ENCODE measurements at regions not wholly inside any gene's neighbourhood (a gene's known extent, or its start where the extent isn't known, plus 50 kb on each side); places are given as distances from the start of the nearest gene placed in this dataset.
A peak's percentile ranks its signal among the peaks of the same experiment; 100 is the strongest.
"Not testable (repeated sequence)": the region's sequence is repeated elsewhere in the genome, so short reads cannot be mapped to it uniquely, and the experiment has no call there.

DNA sequence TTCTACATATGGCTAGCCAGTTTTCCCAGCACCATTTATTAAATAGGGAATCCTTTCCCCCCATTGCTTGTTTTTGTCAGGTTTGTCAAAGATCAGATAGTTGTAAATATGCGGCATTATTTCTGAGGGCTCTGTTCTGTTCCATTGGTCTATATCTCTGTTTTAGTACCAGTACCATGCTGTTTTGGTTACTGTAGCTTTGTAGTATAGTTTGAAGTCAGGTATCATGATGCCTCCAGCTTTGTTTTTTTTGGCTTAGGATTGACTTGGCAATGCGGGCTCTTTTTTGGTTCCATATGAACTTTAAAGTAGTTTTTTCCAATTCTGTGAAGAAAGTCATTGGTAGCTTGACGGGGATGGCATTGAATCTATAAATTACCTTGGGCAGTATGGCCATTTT is 60.0 kb upstream of the GPC3 start:
- not testable (repeated sequence) for DNase-seq

DNA sequence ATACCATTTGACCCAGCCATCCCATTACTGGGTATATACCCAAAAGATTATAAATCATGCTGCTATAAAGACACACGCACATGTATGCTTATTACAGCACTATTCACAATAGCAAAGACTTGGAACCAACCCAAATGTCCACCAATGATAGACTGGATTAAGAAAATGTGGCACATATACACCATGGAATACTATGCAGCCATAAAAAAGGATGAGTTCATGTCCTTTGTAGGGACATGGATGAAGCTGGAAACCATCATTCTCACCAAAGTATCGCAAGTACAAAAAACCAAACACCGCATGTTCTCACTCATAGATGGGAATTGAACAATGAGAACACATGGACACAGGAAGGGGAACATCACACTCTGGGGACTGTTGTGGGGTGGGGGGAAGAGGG is 81.7 kb upstream of the GPC3 start:
- DNase-seq, result not testable (repeated sequence)

- DNase-seq, result not testable (repeated sequence)
These were observed 86.5 kb upstream of the GPC3 start for GRCh38 chrX:134071899-134072298.

DNA sequence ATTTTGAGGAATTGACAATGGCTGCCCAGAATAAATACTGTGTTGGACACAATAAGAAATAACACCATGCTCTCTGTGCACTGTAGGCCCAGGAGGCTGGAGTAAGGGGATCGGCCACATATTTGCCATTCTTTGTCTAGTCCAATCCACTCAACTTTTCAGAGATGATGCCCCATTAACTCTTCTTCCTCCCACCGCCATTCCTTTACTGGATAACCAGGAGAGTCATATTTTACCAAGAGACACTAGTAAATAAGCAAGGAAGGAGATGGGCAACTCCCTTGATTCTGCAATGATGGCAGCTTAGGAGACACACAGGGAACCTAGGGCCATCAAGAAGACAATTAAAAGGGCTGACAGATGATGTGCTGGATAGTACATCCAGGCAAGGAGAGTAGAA is 87.9 kb upstream of the GPC3 start:
- DNase-seq, result no peak

GRCh38 chrX:134074151-134074550 is 88.8 kb upstream of the GPC3 start:
- no peak for DNase-seq

GRCh38 chrX:134075894-134076718 is 90.7 kb upstream of the GPC3 start:
- DNase-seq, result no peak

GRCh38 chrX:134095366-134095765 is 110.0 kb upstream of the GPC3 start:
- no peak for DNase-seq

GRCh38 chrX:134101636-134102035 is 116.2 kb upstream of the GPC3 start:
- no peak for DNase-seq

DNA sequence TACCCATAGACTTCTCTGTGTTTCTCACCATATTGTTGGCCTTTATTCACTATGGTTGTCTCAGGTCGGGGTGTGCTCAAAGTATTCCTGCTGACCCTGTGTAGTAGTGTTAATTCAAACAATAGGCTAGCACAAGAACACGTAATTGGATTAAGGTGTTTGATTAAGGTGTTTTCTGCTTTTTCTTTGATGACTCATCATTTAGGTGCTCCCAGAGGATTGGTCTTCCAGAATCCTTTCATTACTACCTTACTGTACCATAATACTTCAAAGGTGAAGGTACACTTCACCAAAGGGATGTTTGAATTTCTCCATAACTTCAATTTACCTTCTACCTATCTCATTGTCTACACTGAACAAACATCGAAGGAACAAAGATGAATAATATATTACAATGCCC is 121.7 kb upstream of the CCDC160 start:
- DNase-seq, result no peak

DNA sequence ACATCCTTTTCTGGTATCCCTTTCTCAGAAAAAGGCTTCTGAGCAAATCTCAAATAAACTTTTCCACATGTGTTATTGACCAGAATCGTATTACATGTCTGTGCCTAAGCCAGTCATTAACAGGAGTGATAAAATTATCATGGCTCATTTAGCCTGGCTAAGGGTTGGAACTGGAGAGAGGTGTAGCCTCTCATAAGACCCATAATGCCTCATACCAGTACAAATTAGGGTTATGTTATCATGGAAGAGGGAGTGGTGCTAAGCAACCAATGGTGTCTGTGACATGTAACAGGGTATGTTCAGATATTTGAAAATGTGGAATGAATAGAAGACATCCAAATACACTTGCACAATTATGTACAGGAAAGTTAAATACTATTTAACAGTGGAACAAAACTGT is 99.6 kb upstream of the CCDC160 start:
- no peak for DNase-seq

DNA sequence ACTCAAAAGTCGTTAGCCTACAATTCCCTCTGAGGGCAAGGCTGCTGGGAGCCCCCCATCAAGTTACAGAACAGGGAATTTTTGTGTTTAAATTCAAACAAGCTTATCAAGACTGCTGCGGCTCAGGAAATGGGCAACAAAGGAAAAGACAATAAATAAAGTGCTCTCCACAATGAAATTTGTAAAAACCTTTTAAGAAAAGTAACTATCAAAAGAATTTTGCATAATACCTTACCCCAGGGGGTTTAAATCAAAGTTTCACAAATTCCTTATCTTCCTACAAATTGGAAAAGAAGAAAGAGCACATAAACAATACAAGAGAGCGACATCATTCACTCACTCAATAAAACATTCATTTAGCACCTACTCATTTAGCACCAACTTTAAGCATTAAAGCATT is 97.9 kb upstream of the CCDC160 start:
- DNase-seq, result no peak

GRCh38 chrX:134144231-134144630 is 92.8 kb upstream of the CCDC160 start:
- DNase-seq, result no peak

GRCh38 chrX:134146493-134146892 is 90.5 kb upstream of the CCDC160 start:
- DNase-seq, result no peak

DNA sequence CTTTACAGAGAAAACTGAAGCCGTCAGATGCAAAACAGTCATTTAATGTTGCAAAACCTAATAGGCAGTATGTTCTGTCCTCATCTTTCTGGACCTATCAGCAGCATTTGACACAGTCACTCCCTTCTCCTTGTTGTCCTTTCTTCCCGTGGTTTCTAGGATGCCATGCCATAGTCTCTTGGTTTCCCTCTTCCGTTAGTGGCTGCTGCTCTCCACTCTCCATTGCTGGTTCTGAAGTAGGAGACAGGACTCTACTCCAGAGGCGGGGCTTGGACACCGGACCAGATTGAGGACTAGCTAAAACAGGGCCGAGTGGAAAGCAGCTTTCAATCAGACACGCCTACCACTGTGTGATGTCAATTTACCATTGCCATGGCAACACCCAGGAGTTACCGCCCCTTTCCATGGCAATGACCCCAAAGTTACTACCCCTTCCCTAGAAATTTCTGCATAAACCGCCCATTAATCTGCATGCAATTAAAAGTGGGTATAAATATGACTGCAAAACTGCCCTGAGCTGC is 88.8 kb upstream of the CCDC160 start:
- DNase-seq, result no peak

- no peak for DNase-seq
These were observed 78.0 kb upstream of the CCDC160 start for GRCh38 chrX:134158821-134159512.

DNA sequence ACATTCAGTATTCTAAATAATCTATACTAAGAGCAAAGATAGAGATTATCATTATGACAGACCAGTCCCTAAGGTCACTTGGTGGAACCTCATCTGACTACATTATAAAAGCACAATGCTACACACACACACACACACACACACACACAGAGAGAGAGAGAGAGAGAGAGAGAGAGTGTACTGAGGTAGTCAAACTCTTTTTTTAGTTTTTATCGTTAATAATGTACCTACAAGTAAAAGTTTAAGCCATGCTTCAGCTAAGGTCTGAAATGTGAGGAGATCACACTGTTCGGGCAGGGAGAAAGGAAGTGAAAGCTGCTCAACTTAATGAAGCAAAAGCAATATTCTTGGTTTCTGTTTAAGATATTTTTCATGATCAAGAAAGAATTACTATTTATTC is 75.8 kb upstream of the CCDC160 start:
- no peak for DNase-seq

DNA sequence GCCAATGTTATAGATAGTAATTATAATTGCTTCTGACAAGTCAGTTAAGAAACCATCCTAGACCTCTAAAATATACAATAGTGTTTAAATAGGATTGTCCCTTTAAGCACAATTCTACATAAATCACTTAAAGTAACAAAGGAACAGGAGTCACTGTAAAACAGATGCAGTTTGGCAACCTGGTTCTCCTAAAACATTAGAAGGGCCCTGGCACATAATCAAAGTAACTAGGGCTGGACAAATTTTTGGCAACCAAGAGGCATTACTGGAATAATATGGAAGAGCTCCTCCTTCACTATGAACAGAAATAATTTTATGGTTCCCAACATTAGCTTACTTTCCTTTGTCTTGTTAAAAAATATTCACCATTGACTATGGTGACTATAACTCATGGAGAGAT is 75.0 kb upstream of the CCDC160 start:
- no peak for DNase-seq

DNA sequence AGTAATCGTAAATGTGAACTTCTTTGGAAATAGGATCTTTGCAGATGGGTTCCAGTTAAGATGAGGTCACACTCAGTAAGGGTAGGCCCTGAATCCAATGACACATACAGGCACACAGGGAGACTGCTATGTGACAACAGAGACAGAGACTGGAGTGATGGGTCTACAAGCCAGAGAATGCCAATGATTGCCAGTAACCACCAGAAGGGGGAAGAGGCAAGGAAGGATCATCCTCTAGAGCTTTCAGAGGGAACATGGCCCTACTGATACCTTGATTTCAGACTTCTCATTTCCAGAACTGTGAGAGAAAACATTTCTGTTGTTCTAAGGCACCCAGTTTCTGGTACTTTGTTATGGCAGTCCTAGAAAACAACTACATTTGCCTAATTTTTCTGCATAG is 73.1 kb upstream of the CCDC160 start:
- DNase-seq, result no peak

GRCh38 chrX:134167591-134168203 is 69.3 kb upstream of the CCDC160 start:
- DNase-seq, result no peak

- no peak for DNase-seq
These were observed 65.1 kb upstream of the CCDC160 start for GRCh38 chrX:134171661-134172587.

DNA sequence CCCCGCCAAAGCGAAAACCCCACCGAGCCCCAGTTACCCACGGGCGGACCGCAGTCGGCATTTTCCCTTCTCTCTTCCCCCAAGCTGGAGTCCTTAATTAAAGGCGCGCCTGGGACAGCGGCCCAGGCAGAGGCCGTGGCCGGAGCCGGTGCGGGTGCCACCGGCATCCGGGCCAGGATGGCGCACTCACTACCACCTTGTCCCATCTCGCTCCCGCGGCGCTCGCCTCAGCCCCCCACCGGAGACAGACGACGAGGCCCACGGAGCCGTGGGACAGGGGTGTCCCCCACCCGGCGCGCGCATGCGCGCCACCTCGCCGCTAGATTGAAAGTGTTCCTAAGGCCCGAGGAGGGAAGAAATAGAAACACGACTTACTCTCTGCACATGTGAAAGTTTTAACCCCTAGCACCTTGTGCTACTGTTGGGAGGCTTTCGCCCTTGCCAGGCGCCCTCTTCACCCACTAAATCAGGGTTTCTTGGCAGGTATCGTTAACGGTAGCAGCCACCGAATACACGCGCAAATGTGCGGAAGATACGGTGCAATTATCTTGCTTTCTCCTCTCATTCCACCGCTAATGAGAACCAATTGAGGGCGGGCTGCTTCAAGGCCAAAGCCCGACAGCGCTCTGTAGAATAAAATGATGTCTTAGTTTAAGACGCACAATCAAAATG is 64.3 kb upstream of the CCDC160 start:
- DNase-seq, result peak; percentile 3
